Osteoblast (primary cell): ENCODE measurements at regions not wholly inside any gene's neighbourhood (a gene's known extent, or its start where the extent isn't known, plus 50 kb on each side); places are given as distances from the start of the nearest gene placed in this dataset.
A peak's percentile ranks its signal among the peaks of the same experiment; 100 is the strongest.

ENCODE experiments used
- DNase-seq: peaks from one replicate; pipeline ENCODE4 v3.0.0; 2011; ENCODE audit warnings: low spot score, mixed read lengths; ENCODE audit not compliant: insufficient read length; ENCODE audit errors: missing footprints
- H2AFZ ChIP-seq: 2 replicates; pipeline ENCODE4 v1.6.0; 2011; ENCODE audit warnings: mild to moderate bottlenecking, low read length
- H3K27ac ChIP-seq: 2 replicates; pipeline ENCODE4 v1.5.1; 2011; ENCODE audit warnings: mild to moderate bottlenecking, low read depth, low read length, moderate library complexity
- H3K27me3 ChIP-seq: 2 replicates; pipeline ENCODE4 v1.6.0; 2012; ENCODE audit warnings: mild to moderate bottlenecking, control low read depth, inconsistent platforms, low read length, moderate library complexity; ENCODE audit not compliant: insufficient read depth
- H3K36me3 ChIP-seq: 2 replicates; pipeline ENCODE4 v1.5.1; 2011; ENCODE audit warnings: mild to moderate bottlenecking, low read length, control low read depth, moderate library complexity; ENCODE audit not compliant: insufficient read depth
- H3K4me1 ChIP-seq: 2 replicates; pipeline ENCODE4 v1.5.1; 2011; ENCODE audit warnings: mild to moderate bottlenecking, low read length, control low read depth, moderate library complexity; ENCODE audit not compliant: insufficient read depth
- H3K4me2 ChIP-seq: 2 replicates; pipeline ENCODE4 v1.6.0; 2011; ENCODE audit warnings: mild to moderate bottlenecking, low read length; ENCODE audit not compliant: insufficient read depth
- H3K4me3 ChIP-seq: fragments of 200-600 bp; sonication (generic); 3 replicates; pipeline ENCODE4 v1.5.1; 2012; ENCODE audit warnings: mild to moderate bottlenecking, low read length, inconsistent platforms; ENCODE audit not compliant: insufficient read depth
- H3K79me2 ChIP-seq: 2 replicates; pipeline ENCODE4 v1.6.0; 2012; ENCODE audit warnings: mild to moderate bottlenecking, low read length, control low read depth, inconsistent platforms; ENCODE audit not compliant: insufficient read depth
- H3K9me3 ChIP-seq: 2 replicates; pipeline ENCODE4 v1.5.1; 2011; ENCODE audit warnings: low read depth, low read length, control low read depth
- H4K20me1 ChIP-seq: 2 replicates; pipeline ENCODE4 v1.6.0; 2012; ENCODE audit warnings: mild to moderate bottlenecking, low read length, control low read depth; ENCODE audit not compliant: insufficient read depth
- TF ChIP-seq, protein P1 (sequence below): IDR thresholded peaks from 2 replicates; pipeline ENCODE4 v1.5.1; 2011; ENCODE audit warnings: mild to moderate bottlenecking, low read depth, low read length, moderate library complexity; ENCODE audit errors: extremely low read depth

DNA sequence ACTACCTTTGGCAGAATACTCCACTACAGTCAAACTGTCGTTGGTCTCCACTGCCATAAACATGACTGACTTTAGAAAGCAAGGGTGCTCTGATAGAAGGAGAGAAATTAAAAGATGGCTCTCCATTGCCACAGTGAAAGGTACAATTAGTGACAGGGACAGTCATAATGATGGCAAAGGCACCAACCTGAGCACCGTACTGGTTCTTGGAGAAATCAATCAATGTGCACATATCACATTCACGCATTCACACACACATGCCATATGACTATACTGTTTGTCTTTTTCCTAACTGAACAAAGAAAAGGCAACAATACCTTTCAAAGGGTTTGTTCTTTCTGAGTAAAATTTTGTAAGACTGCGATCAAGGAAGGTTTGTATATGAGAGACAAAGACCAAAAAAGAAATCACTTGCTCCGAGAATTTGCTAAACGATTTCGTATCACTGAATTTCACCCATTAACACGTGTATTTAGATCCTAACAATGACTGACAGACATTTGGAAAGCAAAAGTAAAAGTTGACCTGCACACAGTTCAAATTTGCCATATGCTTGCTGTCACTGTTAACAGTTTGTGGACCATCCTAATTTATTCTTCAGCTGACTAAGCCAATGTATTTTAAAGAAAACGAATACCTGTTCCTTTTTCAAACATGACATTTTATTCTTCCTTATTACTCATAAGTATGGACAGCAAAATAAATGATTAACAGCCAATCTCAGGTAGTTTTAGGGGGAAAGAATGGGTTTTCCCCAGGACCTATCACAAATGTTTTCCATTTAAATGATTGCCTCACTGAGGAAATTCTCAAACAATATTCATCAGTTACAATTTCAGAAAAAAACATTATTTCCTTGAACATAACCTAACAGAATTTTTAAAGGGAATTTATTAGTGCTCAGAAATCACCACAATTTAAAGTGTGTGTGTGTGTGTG, 644.4 kb downstream of the ZEB2 start:
- TF ChIP-seq, protein P1, sequence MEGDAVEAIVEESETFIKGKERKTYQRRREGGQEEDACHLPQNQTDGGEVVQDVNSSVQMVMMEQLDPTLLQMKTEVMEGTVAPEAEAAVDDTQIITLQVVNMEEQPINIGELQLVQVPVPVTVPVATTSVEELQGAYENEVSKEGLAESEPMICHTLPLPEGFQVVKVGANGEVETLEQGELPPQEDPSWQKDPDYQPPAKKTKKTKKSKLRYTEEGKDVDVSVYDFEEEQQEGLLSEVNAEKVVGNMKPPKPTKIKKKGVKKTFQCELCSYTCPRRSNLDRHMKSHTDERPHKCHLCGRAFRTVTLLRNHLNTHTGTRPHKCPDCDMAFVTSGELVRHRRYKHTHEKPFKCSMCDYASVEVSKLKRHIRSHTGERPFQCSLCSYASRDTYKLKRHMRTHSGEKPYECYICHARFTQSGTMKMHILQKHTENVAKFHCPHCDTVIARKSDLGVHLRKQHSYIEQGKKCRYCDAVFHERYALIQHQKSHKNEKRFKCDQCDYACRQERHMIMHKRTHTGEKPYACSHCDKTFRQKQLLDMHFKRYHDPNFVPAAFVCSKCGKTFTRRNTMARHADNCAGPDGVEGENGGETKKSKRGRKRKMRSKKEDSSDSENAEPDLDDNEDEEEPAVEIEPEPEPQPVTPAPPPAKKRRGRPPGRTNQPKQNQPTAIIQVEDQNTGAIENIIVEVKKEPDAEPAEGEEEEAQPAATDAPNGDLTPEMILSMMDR, result no peak
- no peaks in the 10 kb centered on the region for H3K4me1 ChIP-seq
- no peaks in the 10 kb centered on the region for H3K79me2 ChIP-seq
- H3K27me3 ChIP-seq, result no peaks in the 10 kb centered on the region
- H3K4me2 ChIP-seq, result no peak overlapping the region
- no peak overlapping the region for H3K4me3 ChIP-seq
- H3K36me3 ChIP-seq, result no peaks in the 10 kb centered on the region
- peak overlapping the region; percentile 7 for H2AFZ ChIP-seq
- H3K27ac ChIP-seq, result no peak overlapping the region
- no peak for DNase-seq
- no peaks in the 10 kb centered on the region for H3K9me3 ChIP-seq
- H4K20me1 ChIP-seq, result no peaks in the 10 kb centered on the region

DNA sequence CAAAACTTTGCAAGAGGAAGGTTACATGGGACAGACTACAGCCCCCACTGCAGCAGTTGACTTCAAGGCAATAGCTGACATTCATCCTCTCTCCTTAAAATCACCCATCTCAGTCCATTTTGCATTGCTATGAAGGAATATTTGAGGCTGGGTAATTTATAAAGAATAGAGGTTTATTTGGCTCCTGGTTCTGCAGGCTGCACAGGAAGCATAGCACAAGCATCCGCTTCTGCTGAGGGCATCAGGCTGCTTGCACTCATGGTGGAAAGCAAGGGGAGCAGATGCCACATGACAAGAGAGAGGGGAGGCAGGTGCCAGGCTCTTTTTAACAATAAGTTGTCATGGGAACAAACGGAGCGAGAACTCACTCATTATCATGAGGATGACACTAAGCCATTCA, 646.0 kb downstream of the ZEB2 start:
- no peaks in the 10 kb centered on the region for H3K27me3 ChIP-seq
- no peaks in the 10 kb centered on the region for H4K20me1 ChIP-seq
- TF ChIP-seq, protein P1, result no peak
- H3K27ac ChIP-seq, result no peak overlapping the region
- DNase-seq, result no peak
- H3K79me2 ChIP-seq, result no peaks in the 10 kb centered on the region
- H3K9me3 ChIP-seq, result no peaks in the 10 kb centered on the region
- H3K4me1 ChIP-seq, result no peaks in the 10 kb centered on the region
- no peak overlapping the region for H2AFZ ChIP-seq
- H3K36me3 ChIP-seq, result no peaks in the 10 kb centered on the region
- no peak overlapping the region for H3K4me2 ChIP-seq
- H3K4me3 ChIP-seq, result no peak overlapping the region

DNA sequence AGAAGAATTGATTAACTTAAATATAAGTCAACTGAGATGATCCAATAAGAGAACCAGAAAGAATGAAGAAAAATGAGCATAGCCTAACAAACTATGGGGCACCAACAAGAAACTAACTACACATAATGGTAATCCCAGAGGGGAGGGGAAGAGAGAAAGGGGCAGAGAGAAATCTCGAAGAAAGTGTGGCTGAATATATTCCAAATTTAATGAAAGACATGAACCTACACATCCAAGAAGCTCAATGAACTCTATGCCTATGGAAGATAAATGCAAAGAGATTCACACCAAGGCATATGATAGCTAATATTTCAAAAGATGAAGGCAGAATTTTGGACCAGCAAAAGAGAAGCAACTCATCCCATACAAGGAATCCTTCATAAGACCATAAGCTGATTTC, 649.2 kb downstream of the ZEB2 start:
- TF ChIP-seq, protein P1, result no peak
- no peaks in the 10 kb centered on the region for H3K27me3 ChIP-seq
- H3K4me2 ChIP-seq, result no peak overlapping the region
- H3K79me2 ChIP-seq, result no peaks in the 10 kb centered on the region
- no peaks in the 10 kb centered on the region for H3K9me3 ChIP-seq
- H3K36me3 ChIP-seq, result no peaks in the 10 kb centered on the region
- no peaks in the 10 kb centered on the region for H4K20me1 ChIP-seq
- no peak overlapping the region for H3K4me3 ChIP-seq
- H3K27ac ChIP-seq, result no peak overlapping the region
- H2AFZ ChIP-seq, result no peak overlapping the region
- DNase-seq, result no peak
- H3K4me1 ChIP-seq, result no peaks in the 10 kb centered on the region

DNA sequence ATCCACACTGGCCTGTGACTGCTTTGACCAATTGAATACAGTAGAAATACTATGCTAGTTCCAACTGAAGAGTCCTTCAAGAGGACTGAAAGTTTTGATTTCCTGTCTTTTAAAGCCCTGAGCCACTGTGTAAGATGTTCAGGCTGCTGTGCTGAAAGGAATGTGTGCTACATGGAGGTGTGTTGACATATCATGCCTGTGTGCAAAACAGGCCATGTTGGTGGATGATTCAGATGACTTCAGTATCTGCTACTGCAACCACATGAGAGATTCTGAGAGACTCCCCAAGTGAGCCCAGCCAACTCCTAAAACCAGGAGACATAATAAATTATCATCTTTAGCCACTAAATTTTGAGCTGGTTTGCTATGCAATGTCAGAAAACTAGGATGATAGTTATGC, 662.9 kb downstream of the ZEB2 start:
- TF ChIP-seq, protein P1, result no peak
- Histone ChIP-seq H2AFZ (no peak overlapping the region), H3K9me3 (no peaks in the 10 kb centered on the region), H3K36me3 (no peaks in the 10 kb centered on the region), H3K79me2 (no peaks in the 10 kb centered on the region), H3K4me3 (no peak overlapping the region), H3K4me1 (no peaks in the 10 kb centered on the region), H4K20me1 (no peaks in the 10 kb centered on the region), H3K27ac (no peak overlapping the region), H3K27me3 (no peaks in the 10 kb centered on the region), H3K4me2 (no peak overlapping the region)
- DNase-seq, result peak; percentile 41
